ENCODE measurements at regions not wholly inside any gene's neighbourhood (a gene's known extent, or its start where the extent isn't known, plus 50 kb on each side); places are given as distances from the start of the nearest gene placed in this dataset.

GRCh38 chr18:71115261-71115660 lies 826.4 kb downstream of the SOCS6 start:
- Mint-ChIP-seq H3K27ac (no peak overlapping the region), H3K36me3 (ENCODE audit: low read depth) (no peaks in the 10 kb centered on the region), H3K4me1 (ENCODE audit: low read depth) (no peaks in the 10 kb centered on the region), H3K27me3 (ENCODE audit: low read depth) (no peaks in the 10 kb centered on the region), H3K4me3 (ENCODE audit: low read depth) (no peak overlapping the region), H3K9me3 (no peaks in the 10 kb centered on the region)
- no peak for DNase-seq (ENCODE audit: low spot score)
- intact Hi-C loops (cut with micrococcal nuclease), result no loop called here

- DNase-seq (ENCODE audit: low spot score), result no peak
- Mint-ChIP-seq H3K9me3 (no peaks in the 10 kb centered on the region), H3K27ac (no peak overlapping the region), H3K4me1 (ENCODE audit: low read depth) (no peaks in the 10 kb centered on the region), H3K4me3 (ENCODE audit: low read depth) (no peak overlapping the region), H3K36me3 (ENCODE audit: low read depth) (no peaks in the 10 kb centered on the region), H3K27me3 (ENCODE audit: low read depth) (no peaks in the 10 kb centered on the region)
- intact Hi-C loops (cut with micrococcal nuclease), result no loop called here
Observed at GRCh38 chr18:71114550-71115210, 825.8 kb downstream of the SOCS6 start.

GRCh38 chr18:71107244-71107643 lies 818.4 kb downstream of the SOCS6 start:
- Mint-ChIP-seq H3K4me3 (ENCODE audit: low read depth) (no peak overlapping the region), H3K9me3 (no peaks in the 10 kb centered on the region), H3K4me1 (ENCODE audit: low read depth) (no peaks in the 10 kb centered on the region), H3K27ac (no peak overlapping the region), H3K36me3 (ENCODE audit: low read depth) (no peaks in the 10 kb centered on the region), H3K27me3 (ENCODE audit: low read depth) (no peaks in the 10 kb centered on the region)
- no peak for DNase-seq (ENCODE audit: low spot score)
- intact Hi-C loops (cut with micrococcal nuclease), result no loop called here

- no peak for DNase-seq (ENCODE audit: low spot score)
- no peaks in the 10 kb centered on the region for H3K27me3 Mint-ChIP-seq (ENCODE audit: low read depth)
- no peaks in the 10 kb centered on the region for H3K9me3 Mint-ChIP-seq
- no peaks in the 10 kb centered on the region for H3K4me1 Mint-ChIP-seq (ENCODE audit: low read depth)
- H3K4me3 Mint-ChIP-seq (ENCODE audit: low read depth), result no peak overlapping the region
- no peak overlapping the region for H3K27ac Mint-ChIP-seq
- intact Hi-C loops (cut with micrococcal nuclease), result no loop called here
- no peaks in the 10 kb centered on the region for H3K36me3 Mint-ChIP-seq (ENCODE audit: low read depth)
Observed at GRCh38 chr18:71106701-71107100, 817.9 kb downstream of the SOCS6 start.

- Mint-ChIP-seq H3K4me1 (ENCODE audit: low read depth) (no peaks in the 10 kb centered on the region), H3K27me3 (ENCODE audit: low read depth) (no peaks in the 10 kb centered on the region), H3K4me3 (ENCODE audit: low read depth) (no peak overlapping the region), H3K27ac (no peak overlapping the region), H3K9me3 (no peaks in the 10 kb centered on the region), H3K36me3 (ENCODE audit: low read depth) (no peaks in the 10 kb centered on the region)
- intact Hi-C loops (cut with micrococcal nuclease), result no loop called here
- DNase-seq (ENCODE audit: low spot score), result no peak
Observed at GRCh38 chr18:71105994-71106546, 817.2 kb downstream of the SOCS6 start.

- no peak for DNase-seq (ENCODE audit: low spot score)
- Mint-ChIP-seq H3K27me3 (ENCODE audit: low read depth) (no peaks in the 10 kb centered on the region), H3K4me3 (ENCODE audit: low read depth) (no peak overlapping the region), H3K4me1 (ENCODE audit: low read depth) (no peaks in the 10 kb centered on the region), H3K9me3 (no peaks in the 10 kb centered on the region), H3K36me3 (ENCODE audit: low read depth) (no peaks in the 10 kb centered on the region), H3K27ac (no peak overlapping the region)
- intact Hi-C loops (cut with micrococcal nuclease), result no loop called here
Observed at GRCh38 chr18:71105078-71105819, 816.4 kb downstream of the SOCS6 start.

GRCh38 chr18:71079606-71080005 lies 790.8 kb downstream of the SOCS6 start:
- Mint-ChIP-seq H3K9me3 (no peaks in the 10 kb centered on the region), H3K4me3 (ENCODE audit: low read depth) (no peak overlapping the region), H3K36me3 (ENCODE audit: low read depth) (no peaks in the 10 kb centered on the region), H3K27ac (no peak overlapping the region), H3K4me1 (ENCODE audit: low read depth) (no peaks in the 10 kb centered on the region), H3K27me3 (ENCODE audit: low read depth) (no peaks in the 10 kb centered on the region)
- DNase-seq (ENCODE audit: low spot score), result no peak
- intact Hi-C loops (cut with micrococcal nuclease), result no loop called here

GRCh38 chr18:71077451-71077850 lies 788.6 kb downstream of the SOCS6 start:
- Mint-ChIP-seq H3K4me1 (ENCODE audit: low read depth) (no peaks in the 10 kb centered on the region), H3K36me3 (ENCODE audit: low read depth) (no peaks in the 10 kb centered on the region), H3K27me3 (ENCODE audit: low read depth) (no peaks in the 10 kb centered on the region), H3K27ac (no peak overlapping the region), H3K4me3 (ENCODE audit: low read depth) (no peak overlapping the region), H3K9me3 (no peaks in the 10 kb centered on the region)
- intact Hi-C loops (cut with micrococcal nuclease), result no loop called here
- DNase-seq (ENCODE audit: low spot score), result no peak

GRCh38 chr18:71075147-71075546 lies 786.3 kb downstream of the SOCS6 start:
- H3K4me1 Mint-ChIP-seq (ENCODE audit: low read depth), result no peaks in the 10 kb centered on the region
- H3K9me3 Mint-ChIP-seq, result no peaks in the 10 kb centered on the region
- no peak for DNase-seq (ENCODE audit: low spot score)

GRCh38 chr18:71068338-71068737 lies 779.5 kb downstream of the SOCS6 start:
- Mint-ChIP-seq H3K4me1 (ENCODE audit: low read depth) (no peaks in the 10 kb centered on the region), H3K4me3 (ENCODE audit: low read depth) (no peak overlapping the region), H3K27ac (no peak overlapping the region), H3K36me3 (ENCODE audit: low read depth) (no peaks in the 10 kb centered on the region), H3K27me3 (ENCODE audit: low read depth) (no peaks in the 10 kb centered on the region), H3K9me3 (no peaks in the 10 kb centered on the region)
- DNase-seq (ENCODE audit: low spot score), result no peak
- intact Hi-C loops (cut with micrococcal nuclease), result no loop called here

More at GRCh38 chr18:71075147-71075546, 786.3 kb downstream of the SOCS6 start:
- intact Hi-C loops (cut with micrococcal nuclease), result no loop called here
- Mint-ChIP-seq H3K27me3 (ENCODE audit: low read depth) (no peaks in the 10 kb centered on the region), H3K27ac (no peak overlapping the region), H3K4me3 (ENCODE audit: low read depth) (no peak overlapping the region), H3K36me3 (ENCODE audit: low read depth) (no peaks in the 10 kb centered on the region)

GRCh38 chr18:71049893-71050292 lies 761.0 kb downstream of the SOCS6 start:
- no peaks in the 10 kb centered on the region for H3K9me3 Mint-ChIP-seq
- H3K27me3 Mint-ChIP-seq (ENCODE audit: low read depth), result no peaks in the 10 kb centered on the region
- no peaks in the 10 kb centered on the region for H3K4me1 Mint-ChIP-seq (ENCODE audit: low read depth)
- no peak overlapping the region for H3K27ac Mint-ChIP-seq
- intact Hi-C loops (cut with micrococcal nuclease), result no loop called here
- no peak for DNase-seq (ENCODE audit: low spot score)
- H3K4me3 Mint-ChIP-seq (ENCODE audit: low read depth), result no peak overlapping the region
- no peaks in the 10 kb centered on the region for H3K36me3 Mint-ChIP-seq (ENCODE audit: low read depth)

GRCh38 chr18:71047882-71048281 lies 759.0 kb downstream of the SOCS6 start:
- intact Hi-C loops (cut with micrococcal nuclease), result no loop called here
- no peak for DNase-seq (ENCODE audit: low spot score)
- no peaks in the 10 kb centered on the region for H3K36me3 Mint-ChIP-seq (ENCODE audit: low read depth)
- no peaks in the 10 kb centered on the region for H3K9me3 Mint-ChIP-seq
- no peak overlapping the region for H3K4me3 Mint-ChIP-seq (ENCODE audit: low read depth)
- H3K4me1 Mint-ChIP-seq (ENCODE audit: low read depth), result no peaks in the 10 kb centered on the region
- no peaks in the 10 kb centered on the region for H3K27me3 Mint-ChIP-seq (ENCODE audit: low read depth)
- no peak overlapping the region for H3K27ac Mint-ChIP-seq

GRCh38 chr18:71045331-71046065 lies 756.7 kb downstream of the SOCS6 start:
- Mint-ChIP-seq H3K27ac (no peak overlapping the region), H3K27me3 (ENCODE audit: low read depth) (no peaks in the 10 kb centered on the region), H3K4me1 (ENCODE audit: low read depth) (no peaks in the 10 kb centered on the region), H3K36me3 (ENCODE audit: low read depth) (no peaks in the 10 kb centered on the region), H3K9me3 (no peaks in the 10 kb centered on the region), H3K4me3 (ENCODE audit: low read depth) (no peak overlapping the region)
- no peak for DNase-seq (ENCODE audit: low spot score)
- intact Hi-C loops (cut with micrococcal nuclease), result no loop called here

Measured in activated T-helper 2 cell treated with anti-CD3 and anti-CD28 coated beads, Interferon-gamma antibody, Interleukin-2, Interleukin-4, amounts not matched to agents 10 μg/mL and 5 μg/mL and 100 μg/mL, durations not matched to agents 14 hours and 24 hours and 36 hours (primary cell).